HFFc6 (cell line): ENCODE measurements at regions not wholly inside any gene's neighbourhood (a gene's known extent, or its start where the extent isn't known, plus 50 kb on each side); places are given as distances from the start of the nearest gene placed in this dataset.

Experiments
- DNase-seq: peaks from one replicate; pipeline ENCODE4 v3.0.0-alpha.2; 2018
- H3K27ac Mint-ChIP-seq: 2 replicates; pipeline ENCODE4 v1.8.0; 2020; ENCODE audit warnings: mild to moderate bottlenecking, mixed read lengths
- H3K27me3 Mint-ChIP-seq: 2 replicates; pipeline ENCODE4 v1.8.0; 2021; ENCODE audit warnings: mild to moderate bottlenecking, moderate library complexity, mixed read lengths; ENCODE audit not compliant: insufficient read depth
- H3K36me3 Mint-ChIP-seq: 2 replicates; pipeline ENCODE4 v1.8.0; 2021; ENCODE audit warnings: low read depth, mixed read lengths
- H3K4me1 Mint-ChIP-seq: 2 replicates; pipeline ENCODE4 v1.8.0; 2020; ENCODE audit warnings: low read depth, mixed read lengths
- H3K4me3 Mint-ChIP-seq: 2 replicates; pipeline ENCODE4 v1.8.0; 2020; ENCODE audit warnings: mild to moderate bottlenecking, moderate library complexity, mixed read lengths
- H3K9me3 Mint-ChIP-seq: 2 replicates; pipeline ENCODE4 v1.8.0; 2020; ENCODE audit warnings: mild to moderate bottlenecking, mixed read lengths
- TF ChIP-seq, protein P1 (sequence below): fragments of 200-600 bp; sonication (generic); IDR thresholded peaks from 2 replicates; pipeline ENCODE4 v1.5.0; 2021; ENCODE audit warnings: antibody characterized with exemption, mild to moderate bottlenecking

- DNase-seq: no peak
- TF ChIP-seq, protein P1, sequence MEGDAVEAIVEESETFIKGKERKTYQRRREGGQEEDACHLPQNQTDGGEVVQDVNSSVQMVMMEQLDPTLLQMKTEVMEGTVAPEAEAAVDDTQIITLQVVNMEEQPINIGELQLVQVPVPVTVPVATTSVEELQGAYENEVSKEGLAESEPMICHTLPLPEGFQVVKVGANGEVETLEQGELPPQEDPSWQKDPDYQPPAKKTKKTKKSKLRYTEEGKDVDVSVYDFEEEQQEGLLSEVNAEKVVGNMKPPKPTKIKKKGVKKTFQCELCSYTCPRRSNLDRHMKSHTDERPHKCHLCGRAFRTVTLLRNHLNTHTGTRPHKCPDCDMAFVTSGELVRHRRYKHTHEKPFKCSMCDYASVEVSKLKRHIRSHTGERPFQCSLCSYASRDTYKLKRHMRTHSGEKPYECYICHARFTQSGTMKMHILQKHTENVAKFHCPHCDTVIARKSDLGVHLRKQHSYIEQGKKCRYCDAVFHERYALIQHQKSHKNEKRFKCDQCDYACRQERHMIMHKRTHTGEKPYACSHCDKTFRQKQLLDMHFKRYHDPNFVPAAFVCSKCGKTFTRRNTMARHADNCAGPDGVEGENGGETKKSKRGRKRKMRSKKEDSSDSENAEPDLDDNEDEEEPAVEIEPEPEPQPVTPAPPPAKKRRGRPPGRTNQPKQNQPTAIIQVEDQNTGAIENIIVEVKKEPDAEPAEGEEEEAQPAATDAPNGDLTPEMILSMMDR: no peak
- Mint-ChIP-seq H3K4me1 (no peaks in the 10 kb centered on the region), H3K9me3 (peaks cover 30% of the 10 kb centered on the region), H3K27me3 (peaks cover 2% of the 10 kb centered on the region; the same call in 1 of the 2 replicates), H3K4me3 (no peak overlapping the region), H3K27ac (no peak overlapping the region), H3K36me3 (no peaks in the 10 kb centered on the region)
Observed at GRCh38 chr1:189597083-189597482, 880.6 kb downstream of the BRINP3 start.

DNA sequence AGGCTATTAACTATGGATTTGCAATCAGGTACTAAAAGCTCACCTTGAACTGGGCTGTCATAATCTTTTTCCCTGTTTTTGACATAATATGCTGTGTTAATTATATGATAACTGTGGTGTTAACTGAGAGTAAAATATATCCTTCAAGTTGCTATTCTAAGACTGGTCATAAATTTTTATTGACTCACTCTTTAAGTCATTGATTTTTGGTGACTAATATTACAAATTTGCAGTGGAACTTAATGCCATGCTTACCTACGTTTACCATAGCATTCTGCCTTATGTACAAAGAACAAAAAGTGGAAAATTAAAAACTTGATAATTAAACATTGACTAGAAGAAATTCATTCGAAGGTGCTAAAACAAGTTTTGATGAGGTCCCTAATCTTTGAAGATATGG lies 872.4 kb downstream of the BRINP3 start:
- DNase-seq: no peak
- Mint-ChIP-seq H3K9me3 (peaks cover 8% of the 10 kb centered on the region), H3K4me1 (no peaks in the 10 kb centered on the region), H3K27ac (no peak overlapping the region), H3K4me3 (no peak overlapping the region), H3K27me3 (no peaks in the 10 kb centered on the region), H3K36me3 (no peaks in the 10 kb centered on the region)
- TF ChIP-seq, protein P1: no peak

- Mint-ChIP-seq H3K27ac (no peak overlapping the region), H3K4me3 (no peak overlapping the region), H3K9me3 (peaks cover 4% of the 10 kb centered on the region), H3K36me3 (no peaks in the 10 kb centered on the region), H3K4me1 (no peaks in the 10 kb centered on the region), H3K27me3 (no peaks in the 10 kb centered on the region)
- no peak for DNase-seq
- TF ChIP-seq, protein P1: no peak
Observed at GRCh38 chr1:189606047-189606446, 871.6 kb downstream of the BRINP3 start.

DNA sequence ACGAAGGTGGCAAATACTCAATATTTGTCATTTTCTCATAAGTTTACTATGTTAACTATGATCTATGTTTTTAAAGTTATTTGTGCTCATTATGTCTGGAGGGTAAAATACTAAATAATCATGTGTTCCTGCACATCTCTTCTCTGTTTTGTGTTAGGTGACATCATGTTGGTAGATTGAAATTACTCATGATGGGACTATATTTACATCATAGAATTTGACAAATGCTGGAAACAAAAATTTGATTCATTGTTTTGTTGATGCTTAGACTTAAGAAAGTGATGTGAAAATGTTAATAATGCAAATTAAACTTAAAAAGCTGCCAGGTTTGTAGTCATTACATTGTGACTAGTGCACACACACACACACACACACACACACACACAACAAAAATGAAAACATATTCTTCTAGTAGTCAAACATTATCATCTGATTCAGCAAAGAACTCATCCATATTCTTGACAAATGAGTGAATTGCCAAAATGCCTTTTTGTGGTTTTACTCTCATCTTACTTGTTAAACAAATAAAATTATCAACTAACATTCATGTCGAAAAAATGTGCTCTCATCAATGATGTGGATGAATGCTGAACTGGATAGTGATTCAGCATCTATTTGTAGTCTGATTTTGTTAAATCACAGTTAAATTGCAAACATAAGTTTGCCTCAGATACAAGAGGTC lies 870.7 kb downstream of the BRINP3 start:
- Mint-ChIP-seq H3K36me3 (no peaks in the 10 kb centered on the region), H3K4me3 (no peak overlapping the region), H3K27me3 (no peaks in the 10 kb centered on the region), H3K9me3 (peaks cover 4% of the 10 kb centered on the region), H3K27ac (no peak overlapping the region), H3K4me1 (no peaks in the 10 kb centered on the region)
- no peak for DNase-seq
- TF ChIP-seq, protein P1: no peak

GRCh38 chr1:189607477-189608096 lies 870.1 kb downstream of the BRINP3 start:
- Mint-ChIP-seq H3K9me3 (peaks cover 4% of the 10 kb centered on the region), H3K4me1 (no peaks in the 10 kb centered on the region), H3K27ac (no peak overlapping the region), H3K4me3 (no peak overlapping the region), H3K27me3 (no peaks in the 10 kb centered on the region), H3K36me3 (no peaks in the 10 kb centered on the region)
- TF ChIP-seq, protein P1: no peak
- no peak for DNase-seq
